ENCODE measurements at regions not wholly inside any gene's neighbourhood (a gene's known extent, or its start where the extent isn't known, plus 50 kb on each side); places are given as distances from the start of the nearest gene placed in this dataset.

- TF ChIP-seq, protein P1, sequence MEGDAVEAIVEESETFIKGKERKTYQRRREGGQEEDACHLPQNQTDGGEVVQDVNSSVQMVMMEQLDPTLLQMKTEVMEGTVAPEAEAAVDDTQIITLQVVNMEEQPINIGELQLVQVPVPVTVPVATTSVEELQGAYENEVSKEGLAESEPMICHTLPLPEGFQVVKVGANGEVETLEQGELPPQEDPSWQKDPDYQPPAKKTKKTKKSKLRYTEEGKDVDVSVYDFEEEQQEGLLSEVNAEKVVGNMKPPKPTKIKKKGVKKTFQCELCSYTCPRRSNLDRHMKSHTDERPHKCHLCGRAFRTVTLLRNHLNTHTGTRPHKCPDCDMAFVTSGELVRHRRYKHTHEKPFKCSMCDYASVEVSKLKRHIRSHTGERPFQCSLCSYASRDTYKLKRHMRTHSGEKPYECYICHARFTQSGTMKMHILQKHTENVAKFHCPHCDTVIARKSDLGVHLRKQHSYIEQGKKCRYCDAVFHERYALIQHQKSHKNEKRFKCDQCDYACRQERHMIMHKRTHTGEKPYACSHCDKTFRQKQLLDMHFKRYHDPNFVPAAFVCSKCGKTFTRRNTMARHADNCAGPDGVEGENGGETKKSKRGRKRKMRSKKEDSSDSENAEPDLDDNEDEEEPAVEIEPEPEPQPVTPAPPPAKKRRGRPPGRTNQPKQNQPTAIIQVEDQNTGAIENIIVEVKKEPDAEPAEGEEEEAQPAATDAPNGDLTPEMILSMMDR (conservative IDR thresholded peaks at IDR 0.05; ENCODE audit: low read depth, low read length) = no peak
- no peak for TF ChIP-seq EZH2phosphoT487 (IDR thresholded peaks at IDR 0.05; ENCODE audit: borderline replicate concordance, low read length)
Observed at GRCh38 chr15:38050529-38051448, 116.3 kb downstream of the TMCO5A start.
